ENCODE measurements at regions not wholly inside any gene's neighbourhood (a gene's known extent, or its start where the extent isn't known, plus 50 kb on each side); places are given as distances from the start of the nearest gene placed in this dataset.

DNA sequence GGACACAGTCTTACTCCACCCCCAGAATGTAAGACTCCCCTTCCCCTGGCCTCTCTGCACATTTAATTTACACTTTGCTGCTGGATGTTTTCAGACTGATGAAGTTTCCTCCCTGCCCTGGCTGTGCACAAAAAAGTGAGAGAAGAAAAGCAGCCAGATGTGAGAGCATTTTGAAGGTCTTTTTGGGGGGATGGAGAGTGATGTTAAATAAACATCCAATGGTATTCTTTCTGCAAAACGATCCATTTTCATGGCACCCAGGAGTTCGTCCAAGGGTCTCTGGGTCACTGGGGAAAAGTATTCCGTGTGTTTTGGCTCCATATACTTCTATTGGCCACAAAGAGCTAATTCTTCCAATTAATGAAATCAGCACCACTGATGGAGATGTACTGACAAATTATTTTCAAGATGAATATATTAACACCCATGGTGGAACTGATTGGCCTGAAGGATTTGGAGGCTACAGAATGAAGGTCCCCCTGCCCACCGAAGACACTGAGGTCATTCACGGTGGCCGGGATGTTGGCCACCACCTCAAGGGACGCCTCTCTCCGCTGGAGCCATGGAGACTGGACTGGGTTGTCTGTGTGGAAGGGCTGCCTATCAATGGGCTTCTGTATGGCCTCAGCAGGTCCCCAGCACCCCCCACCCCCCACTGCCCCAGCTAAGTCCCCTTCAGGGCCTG is 107.6 kb upstream of the PKDCC start:
- no peaks in the 10 kb centered on the region for H3K36me3 ChIP-seq
- H3K27me3 ChIP-seq, result no peaks in the 10 kb centered on the region
- peak overlapping the region in 1 of 3 donors; percentile 16 for H3K27ac ChIP-seq
- intact Hi-C loops (cut with DNase I), result no loop called here
- H3K4me3 ChIP-seq (replicated peaks in 1 of 3), result no peak overlapping the region
- DNase-seq, result no peak
- H3K4me1 ChIP-seq, result peaks cover 12 to 24% of the 10 kb centered on the region in 2 donors
- TF ChIP-seq POLR2A (IDR thresholded peaks at IDR 0.05), result no peak
- TF ChIP-seq, protein P1, sequence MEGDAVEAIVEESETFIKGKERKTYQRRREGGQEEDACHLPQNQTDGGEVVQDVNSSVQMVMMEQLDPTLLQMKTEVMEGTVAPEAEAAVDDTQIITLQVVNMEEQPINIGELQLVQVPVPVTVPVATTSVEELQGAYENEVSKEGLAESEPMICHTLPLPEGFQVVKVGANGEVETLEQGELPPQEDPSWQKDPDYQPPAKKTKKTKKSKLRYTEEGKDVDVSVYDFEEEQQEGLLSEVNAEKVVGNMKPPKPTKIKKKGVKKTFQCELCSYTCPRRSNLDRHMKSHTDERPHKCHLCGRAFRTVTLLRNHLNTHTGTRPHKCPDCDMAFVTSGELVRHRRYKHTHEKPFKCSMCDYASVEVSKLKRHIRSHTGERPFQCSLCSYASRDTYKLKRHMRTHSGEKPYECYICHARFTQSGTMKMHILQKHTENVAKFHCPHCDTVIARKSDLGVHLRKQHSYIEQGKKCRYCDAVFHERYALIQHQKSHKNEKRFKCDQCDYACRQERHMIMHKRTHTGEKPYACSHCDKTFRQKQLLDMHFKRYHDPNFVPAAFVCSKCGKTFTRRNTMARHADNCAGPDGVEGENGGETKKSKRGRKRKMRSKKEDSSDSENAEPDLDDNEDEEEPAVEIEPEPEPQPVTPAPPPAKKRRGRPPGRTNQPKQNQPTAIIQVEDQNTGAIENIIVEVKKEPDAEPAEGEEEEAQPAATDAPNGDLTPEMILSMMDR (IDR thresholded peaks at IDR 0.05), result no peak
- 77 to 80% methylated on average over 8 of the region's 8 CpGs for WGBS, 2 donors
- H3K9me3 ChIP-seq, result no peaks in the 10 kb centered on the region

DNA sequence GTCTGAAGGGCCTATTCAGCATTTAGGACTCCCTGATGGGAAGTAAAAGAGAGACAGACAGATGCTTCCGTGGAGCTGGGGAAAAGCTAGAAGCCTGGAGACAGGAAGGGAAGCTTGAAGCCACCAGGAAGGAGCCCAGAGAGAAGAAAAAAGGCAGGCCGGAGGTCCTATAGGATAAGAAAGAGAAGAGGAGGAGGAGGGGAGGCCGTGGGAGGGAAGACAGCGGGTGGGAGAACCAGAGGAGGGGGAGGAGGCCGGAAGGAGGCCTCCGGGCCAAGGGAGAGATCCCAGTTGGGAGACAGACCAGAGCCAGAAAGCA is 107.1 kb upstream of the PKDCC start:
- no peak for DNase-seq
- intact Hi-C loops (cut with DNase I), result no loop called here

DNA sequence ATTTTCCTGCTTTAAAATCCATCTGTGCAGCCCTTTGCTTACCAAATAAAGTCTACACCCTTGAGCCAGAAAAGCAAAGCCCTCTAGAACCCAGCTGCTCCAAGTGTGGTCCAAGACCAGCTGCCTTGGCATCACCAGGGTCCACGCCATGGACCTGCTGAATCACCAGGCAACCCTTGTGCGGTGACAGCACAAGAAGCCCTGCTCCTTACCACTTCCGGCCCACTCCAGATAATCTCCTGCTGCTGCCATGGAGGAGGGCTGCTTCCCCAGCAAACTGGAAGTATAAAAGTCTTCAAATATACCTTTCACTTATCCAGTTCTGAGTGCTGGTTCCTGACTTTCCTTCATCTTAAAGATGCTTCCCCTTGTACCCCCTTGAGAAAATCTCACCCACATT is 106.0 kb upstream of the PKDCC start:
- Histone ChIP-seq H3K27ac (no peak overlapping the region), H3K4me3 (replicated peaks in 1 of 3) (no peak overlapping the region), H3K27me3 (no peaks in the 10 kb centered on the region), H3K36me3 (no peaks in the 10 kb centered on the region), H3K9me3 (no peaks in the 10 kb centered on the region), H3K4me1 (peaks cover 12 to 24% of the 10 kb centered on the region in 2 donors)
- TF ChIP-seq, protein P1 (IDR thresholded peaks at IDR 0.05), result no peak
- TF ChIP-seq POLR2A (IDR thresholded peaks at IDR 0.05), result no peak
- no peak for DNase-seq
- intact Hi-C loops (cut with DNase I), result no loop called here
- WGBS, 2 donors, result 90 to 97% methylated on average over 3 of the region's 3 CpGs

More for the DNA sequence above, 107.1 kb upstream of the PKDCC start:
- Histone ChIP-seq H3K27ac (peak overlapping the region in 1 of 3 donors; percentile 16), H3K36me3 (no peaks in the 10 kb centered on the region), H3K27me3 (no peaks in the 10 kb centered on the region), H3K4me1 (peaks cover 12 to 24% of the 10 kb centered on the region in 2 donors), H3K9me3 (no peaks in the 10 kb centered on the region), H3K4me3 (replicated peaks in 1 of 3) (no peak overlapping the region)
- WGBS, 2 donors, result 52 to 58% methylated on average over 6 of the region's 6 CpGs
- TF ChIP-seq POLR2A (IDR thresholded peaks at IDR 0.05), result no peak
- TF ChIP-seq, protein P1 (IDR thresholded peaks at IDR 0.05), result no peak

DNA sequence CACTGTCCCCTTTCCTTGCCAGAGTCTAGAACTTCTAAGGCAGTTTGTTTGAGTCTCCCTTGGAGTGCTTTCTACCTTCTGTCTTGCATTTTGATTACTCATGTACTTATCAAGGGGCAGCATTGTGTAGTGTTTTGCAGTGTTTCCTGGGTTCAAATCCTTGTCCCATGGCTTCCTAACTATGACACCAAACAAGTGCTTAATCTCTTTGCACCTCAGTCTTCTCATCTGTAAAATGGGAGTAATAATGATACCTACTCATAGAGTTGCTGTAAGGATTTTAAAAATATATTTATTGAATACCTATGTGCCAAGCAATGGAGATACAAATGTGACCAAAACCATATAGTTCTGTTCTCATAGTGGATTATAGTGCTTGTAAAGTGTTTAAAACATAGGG is 105.5 kb upstream of the PKDCC start:
- Histone ChIP-seq H3K9me3 (no peaks in the 10 kb centered on the region), H3K27me3 (no peaks in the 10 kb centered on the region), H3K36me3 (no peaks in the 10 kb centered on the region), H3K4me3 (replicated peaks in 1 of 3) (no peak overlapping the region), H3K27ac (no peak overlapping the region), H3K4me1 (peaks cover 12 to 24% of the 10 kb centered on the region in 2 donors)
- TF ChIP-seq, protein P1 (IDR thresholded peaks at IDR 0.05), result no peak
- no peak for TF ChIP-seq POLR2A (IDR thresholded peaks at IDR 0.05)
- intact Hi-C loops (cut with DNase I), result no loop called here
- no peak for DNase-seq

DNA sequence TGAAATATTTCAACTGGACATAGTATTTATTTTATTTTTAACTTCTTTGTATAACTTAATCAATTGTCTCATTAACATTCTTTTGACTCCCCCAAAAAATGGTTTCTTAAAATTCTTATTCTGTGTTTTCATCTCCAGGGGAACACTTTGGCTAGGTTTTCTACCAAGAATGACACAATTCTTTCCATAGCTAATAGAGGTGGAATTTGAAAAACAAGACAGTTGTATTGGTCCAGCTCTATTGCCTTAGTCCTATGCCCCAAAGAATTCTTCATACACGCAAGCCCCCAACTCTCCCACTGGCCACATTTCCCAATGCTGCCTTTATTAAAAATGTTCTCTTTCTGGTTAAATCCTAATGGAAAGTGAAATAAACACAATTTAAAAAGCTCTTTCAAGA is 104.7 kb upstream of the PKDCC start:
- Histone ChIP-seq H3K4me3 (replicated peaks in 1 of 3) (no peak overlapping the region), H3K9me3 (no peaks in the 10 kb centered on the region), H3K27me3 (no peaks in the 10 kb centered on the region), H3K4me1 (peaks cover 12 to 24% of the 10 kb centered on the region in 2 donors), H3K27ac (no peak overlapping the region), H3K36me3 (no peaks in the 10 kb centered on the region)
- TF ChIP-seq, protein P1 (IDR thresholded peaks at IDR 0.05), result no peak
- TF ChIP-seq POLR2A (IDR thresholded peaks at IDR 0.05), result no peak
- intact Hi-C loops (cut with DNase I), result no loop called here
- 86 to 88% methylated on average over 1 of the region's 1 CpG for WGBS, 2 donors
- DNase-seq, result no peak

Data from thyroid gland (tissue), 4 donors.